ENCODE measurements at regions not wholly inside any gene's neighbourhood (a gene's known extent, or its start where the extent isn't known, plus 50 kb on each side); places are given as distances from the start of the nearest gene placed in this dataset.

GRCh38 chr10:85105614-85106255, 777.3 kb downstream of the CCSER2 start:
- intact Hi-C loops (cut with DNase I; ENCODE audit: low total_unique reads) (no loop called here), in situ Hi-C loops (cut with MboI; ENCODE audit: low sequenced_read_pairs in 4 of 4) (no loop called here)
- TF ChIP-seq POLR2A (IDR thresholded peaks at IDR 0.05) = no peak
- no peak for TF ChIP-seq CTCF (IDR thresholded peaks at IDR 0.05 in 4 of 5, conservative IDR thresholded peaks at IDR 0.05 in 1 of 5)
- Histone ChIP-seq H3K27me3 (no peaks in the 10 kb centered on the region), H3K9me3 (no peaks in the 10 kb centered on the region), H3K36me3 (no peaks in the 10 kb centered on the region), H3K4me3 (no peak overlapping the region), H3K27ac (no peak overlapping the region), H3K4me1 (no peaks in the 10 kb centered on the region)
- ATAC-seq = no peak
- DNase-seq = no peak

GRCh38 chr10:85111271-85111670, 782.9 kb downstream of the CCSER2 start:
- Histone ChIP-seq H3K27ac (no peak overlapping the region), H3K4me3 (no peak overlapping the region), H3K27me3 (no peaks in the 10 kb centered on the region), H3K36me3 (no peaks in the 10 kb centered on the region), H3K9me3 (no peaks in the 10 kb centered on the region), H3K4me1 (no peaks in the 10 kb centered on the region)
- TF ChIP-seq CTCF (IDR thresholded peaks at IDR 0.05 in 4 of 5, conservative IDR thresholded peaks at IDR 0.05 in 1 of 5) (no peak), POLR2A (IDR thresholded peaks at IDR 0.05) (no peak)
- in situ Hi-C loops (cut with MboI; ENCODE audit: low sequenced_read_pairs in 4 of 4) = no loop called here
- no peak for DNase-seq
- intact Hi-C loops (cut with DNase I; ENCODE audit: low total_unique reads) = no loop called here
- no peak for ATAC-seq

- Histone ChIP-seq H3K9me3 (no peaks in the 10 kb centered on the region), H3K27me3 (no peaks in the 10 kb centered on the region), H3K27ac (no peak overlapping the region), H3K36me3 (no peaks in the 10 kb centered on the region), H3K4me1 (no peaks in the 10 kb centered on the region), H3K4me3 (no peak overlapping the region)
- no peak for DNase-seq
- intact Hi-C loops (cut with DNase I; ENCODE audit: low total_unique reads) = no loop called here
- ATAC-seq = no peak
- TF ChIP-seq CTCF (IDR thresholded peaks at IDR 0.05 in 4 of 5, conservative IDR thresholded peaks at IDR 0.05 in 1 of 5) (no peak), POLR2A (IDR thresholded peaks at IDR 0.05) (no peak)
- in situ Hi-C loops (cut with MboI; ENCODE audit: low sequenced_read_pairs in 4 of 4) = no loop called here
Observed at GRCh38 chr10:85124603-85125051, 796.2 kb downstream of the CCSER2 start.

- Histone ChIP-seq H3K4me1 (no peaks in the 10 kb centered on the region), H3K9me3 (no peaks in the 10 kb centered on the region), H3K27ac (no peak overlapping the region), H3K4me3 (no peak overlapping the region), H3K36me3 (no peaks in the 10 kb centered on the region), H3K27me3 (no peaks in the 10 kb centered on the region)
- ATAC-seq = no peak
- DNase-seq = no peak
- in situ Hi-C loops (cut with MboI; ENCODE audit: low sequenced_read_pairs in 4 of 4) (no loop called here), intact Hi-C loops (cut with DNase I; ENCODE audit: low total_unique reads) (no loop called here)
- TF ChIP-seq CTCF (IDR thresholded peaks at IDR 0.05 in 4 of 5, conservative IDR thresholded peaks at IDR 0.05 in 1 of 5) = no peak
- TF ChIP-seq POLR2A (IDR thresholded peaks at IDR 0.05) = no peak
Observed at GRCh38 chr10:85137253-85137652, 808.9 kb downstream of the CCSER2 start.

GRCh38 chr10:85138046-85138445, 809.7 kb downstream of the CCSER2 start:
- Histone ChIP-seq H3K27me3 (no peaks in the 10 kb centered on the region), H3K36me3 (no peaks in the 10 kb centered on the region), H3K27ac (no peak overlapping the region), H3K4me1 (no peaks in the 10 kb centered on the region), H3K4me3 (no peak overlapping the region), H3K9me3 (no peaks in the 10 kb centered on the region)
- in situ Hi-C loops (cut with MboI; ENCODE audit: low sequenced_read_pairs in 4 of 4) (no loop called here), intact Hi-C loops (cut with DNase I; ENCODE audit: low total_unique reads) (no loop called here)
- ATAC-seq (no peak), DNase-seq (no peak)
- TF ChIP-seq CTCF (IDR thresholded peaks at IDR 0.05 in 4 of 5, conservative IDR thresholded peaks at IDR 0.05 in 1 of 5) = no peak
